ENCODE measurements at regions not wholly inside any gene's neighbourhood (a gene's known extent, or its start where the extent isn't known, plus 50 kb on each side); places are given as distances from the start of the nearest gene placed in this dataset.
"Not testable (repeated sequence)": the region's sequence is repeated elsewhere in the genome, so short reads cannot be mapped to it uniquely, and the experiment has no call there.

DNA sequence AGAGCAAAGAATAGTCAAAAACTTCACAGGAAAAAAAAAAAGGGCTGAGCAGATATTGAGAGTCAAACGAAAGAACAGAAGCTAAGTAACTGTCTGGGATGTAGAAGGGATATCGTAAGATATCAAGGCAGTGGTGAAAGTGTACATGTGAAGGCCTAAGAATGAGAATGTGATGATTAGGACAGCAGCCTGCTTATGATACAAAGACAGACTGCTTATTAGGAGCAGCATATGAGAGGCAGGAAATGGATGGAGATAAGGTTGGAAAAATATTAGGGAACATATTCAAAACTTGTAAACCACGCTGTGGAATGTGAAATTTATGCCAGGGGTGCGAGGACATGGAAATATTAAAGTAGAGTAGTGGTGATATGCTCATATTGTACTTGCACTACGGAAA lies 133.1 kb upstream of the FAM174A start:
- Histone ChIP-seq H2AFZ (ENCODE audit: insufficient read depth, low read depth, low read length, poor library complexity, severe bottlenecking) (no peak overlapping the region), H3K79me2 (ENCODE audit: control insufficient read depth, insufficient read depth, low read length) (no peaks in the 10 kb centered on the region), H3K9ac (ENCODE audit: low read length) (no peak overlapping the region), H4K20me1 (ENCODE audit: control insufficient read depth, insufficient read depth, low read length, poor library complexity, severe bottlenecking) (no peaks in the 10 kb centered on the region), H3K36me3 (replicated peaks in 1 of 2; ENCODE audit: control extremely low read depth in 1 of 2, control insufficient read depth in 1 of 2, extremely low read depth in 1 of 2, insufficient read depth in 2 of 2, low read length in 1 of 2) (no peaks in the 10 kb centered on the region), H3K4me1 (ENCODE audit: control insufficient read depth in 2 of 2, insufficient read depth in 2 of 2, low read length in 2 of 2) (no peaks in the 10 kb centered on the region), H3K27me3 (replicated peaks in 1 of 4; ENCODE audit: control extremely low read depth in 1 of 4, control insufficient read depth in 3 of 4, insufficient read depth in 4 of 4, low read length in 3 of 4) (no peaks in the 10 kb centered on the region), H3K9me3 (ENCODE audit: control extremely low read depth in 1 of 3, control insufficient read depth in 2 of 3, insufficient read depth in 1 of 3, low read length in 2 of 3) (no peaks in the 10 kb centered on the region), H3K27ac (ENCODE audit: low read length in 2 of 2) (no peak overlapping the region), H3K4me3 (ENCODE audit: control extremely low read depth in 1 of 5, extremely low read depth in 1 of 5, insufficient read depth in 1 of 5, low read depth in 2 of 5, low read length in 4 of 5) (no peak overlapping the region), H3K4me2 (replicated peaks; ENCODE audit: low read depth, low read length, poor library complexity, severe bottlenecking) (no peak overlapping the region)
- WGBS (ENCODE audit: insufficient coverage): 63% methylated on average over 5 of the region's 5 CpGs
- Mint-ChIP-seq H3K27ac (no peak overlapping the region), H3K4me1 (no peaks in the 10 kb centered on the region), H3K4me3 (no peak overlapping the region), H3K9me3 (ENCODE audit: insufficient read depth) (no peaks in the 10 kb centered on the region), H3K27me3 (no peaks in the 10 kb centered on the region)
- DNase-seq (no peak), ATAC-seq (ENCODE audit: low read depth) (no peak)
- no peak for TF ChIP-seq EZH2 (IDR thresholded peaks at IDR 0.05; ENCODE audit: borderline replicate concordance, insufficient read depth, low read depth, low read length, poor library complexity, severe bottlenecking)
- no peak for TF ChIP-seq CTCF (IDR thresholded peaks at IDR 0.05)
- intact Hi-C loops (cut with micrococcal nuclease): no loop called here
- POLR2A ChIA-PET: no interaction called here
- CTCF ChIA-PET: no interaction called here

DNA sequence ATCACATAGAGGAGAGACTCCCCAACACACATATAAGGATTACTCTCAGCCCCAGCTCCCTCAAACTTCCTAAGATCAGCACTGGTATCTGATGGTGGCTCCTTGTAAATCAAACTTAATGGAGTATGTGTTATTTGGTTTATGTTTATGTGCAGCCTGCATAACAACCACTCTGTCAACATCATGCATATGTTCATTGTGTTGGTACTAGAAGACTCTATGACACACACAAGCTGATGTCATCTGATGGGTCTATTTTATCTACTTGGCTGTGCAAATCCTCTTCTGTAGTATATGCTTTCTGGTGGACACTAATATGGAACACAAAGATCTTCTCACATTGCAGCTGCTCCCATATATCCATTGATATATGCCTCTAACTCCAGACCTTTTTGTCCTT lies 134.0 kb upstream of the FAM174A start:
- POLR2A ChIA-PET: no interaction called here

GRCh38 chr5:100398815-100399214 lies 136.4 kb upstream of the FAM174A start:
- H3K27ac Mint-ChIP-seq; H3K27me3 ChIP-seq (replicated peaks in 1 of 4; ENCODE audit: control extremely low read depth in 1 of 4, control insufficient read depth in 3 of 4, insufficient read depth in 4 of 4, low read length in 3 of 4); H3K36me3 ChIP-seq (replicated peaks in 1 of 2; ENCODE audit: control extremely low read depth in 1 of 2, control insufficient read depth in 1 of 2, extremely low read depth in 1 of 2, insufficient read depth in 2 of 2, low read length in 1 of 2); CTCF ChIA-PET; DNase-seq; H3K9me3 ChIP-seq (ENCODE audit: control extremely low read depth in 1 of 3, control insufficient read depth in 2 of 3, insufficient read depth in 1 of 3, low read length in 2 of 3); H3K9me3 Mint-ChIP-seq (ENCODE audit: insufficient read depth); ATAC-seq (ENCODE audit: low read depth); H3K4me1 Mint-ChIP-seq; H3K9ac ChIP-seq (ENCODE audit: low read length); H3K27me3 Mint-ChIP-seq; intact Hi-C loops (cut with micrococcal nuclease); H3K4me1 ChIP-seq (ENCODE audit: control insufficient read depth in 2 of 2, insufficient read depth in 2 of 2, low read length in 2 of 2); H2AFZ ChIP-seq (ENCODE audit: insufficient read depth, low read depth, low read length, poor library complexity, severe bottlenecking); H3K79me2 ChIP-seq (ENCODE audit: control insufficient read depth, insufficient read depth, low read length); H3K4me3 Mint-ChIP-seq; H3K27ac ChIP-seq (ENCODE audit: low read length in 2 of 2); H3K4me3 ChIP-seq (ENCODE audit: control extremely low read depth in 1 of 5, extremely low read depth in 1 of 5, insufficient read depth in 1 of 5, low read depth in 2 of 5, low read length in 4 of 5); H4K20me1 ChIP-seq (ENCODE audit: control insufficient read depth, insufficient read depth, low read length, poor library complexity, severe bottlenecking); POLR2A ChIA-PET; H3K4me2 ChIP-seq (replicated peaks; ENCODE audit: low read depth, low read length, poor library complexity, severe bottlenecking): not testable (repeated sequence)
- WGBS (ENCODE audit: insufficient coverage): no CpG with 5 or more reads among the region's 3 CpGs

More for the DNA sequence above, 134.0 kb upstream of the FAM174A start:
- H3K9ac ChIP-seq (ENCODE audit: low read length): no peak overlapping the region
- H3K9me3 ChIP-seq (ENCODE audit: control extremely low read depth in 1 of 3, control insufficient read depth in 2 of 3, insufficient read depth in 1 of 3, low read length in 2 of 3): no peaks in the 10 kb centered on the region
- H4K20me1 ChIP-seq (ENCODE audit: control insufficient read depth, insufficient read depth, low read length, poor library complexity, severe bottlenecking): no peaks in the 10 kb centered on the region
- H3K4me3 ChIP-seq (ENCODE audit: control extremely low read depth in 1 of 5, extremely low read depth in 1 of 5, insufficient read depth in 1 of 5, low read depth in 2 of 5, low read length in 4 of 5): no peak overlapping the region
- no peak for DNase-seq
- H3K27ac ChIP-seq (ENCODE audit: low read length in 2 of 2): no peak overlapping the region
- intact Hi-C loops (cut with micrococcal nuclease): no loop called here
- no peaks in the 10 kb centered on the region for H3K79me2 ChIP-seq (ENCODE audit: control insufficient read depth, insufficient read depth, low read length)
- no peaks in the 10 kb centered on the region for H3K36me3 ChIP-seq (replicated peaks in 1 of 2; ENCODE audit: control extremely low read depth in 1 of 2, control insufficient read depth in 1 of 2, extremely low read depth in 1 of 2, insufficient read depth in 2 of 2, low read length in 1 of 2)
- no peaks in the 10 kb centered on the region for H3K4me1 ChIP-seq (ENCODE audit: control insufficient read depth in 2 of 2, insufficient read depth in 2 of 2, low read length in 2 of 2)
- no peak for ATAC-seq (ENCODE audit: low read depth)
- no peak overlapping the region for H3K4me2 ChIP-seq (replicated peaks; ENCODE audit: low read depth, low read length, poor library complexity, severe bottlenecking)
- TF ChIP-seq CTCF (IDR thresholded peaks at IDR 0.05) (no peak), EZH2 (IDR thresholded peaks at IDR 0.05; ENCODE audit: borderline replicate concordance, insufficient read depth, low read depth, low read length, poor library complexity, severe bottlenecking) (no peak)
- H2AFZ ChIP-seq (ENCODE audit: insufficient read depth, low read depth, low read length, poor library complexity, severe bottlenecking): no peak overlapping the region
- Mint-ChIP-seq H3K4me3 (no peak overlapping the region), H3K9me3 (ENCODE audit: insufficient read depth) (no peaks in the 10 kb centered on the region), H3K27ac (no peak overlapping the region), H3K4me1 (no peaks in the 10 kb centered on the region), H3K27me3 (no peaks in the 10 kb centered on the region)
- no peaks in the 10 kb centered on the region for H3K27me3 ChIP-seq (replicated peaks in 1 of 4; ENCODE audit: control extremely low read depth in 1 of 4, control insufficient read depth in 3 of 4, insufficient read depth in 4 of 4, low read length in 3 of 4)
- CTCF ChIA-PET: no interaction called here

Data from B cell (primary cell).